Lower leg skin (tissue), 3 donors: ENCODE measurements at regions not wholly inside any gene's neighbourhood (a gene's known extent, or its start where the extent isn't known, plus 50 kb on each side); places are given as distances from the start of the nearest gene placed in this dataset.

Experiments
- POLR2A ChIP-seq, 2 donors: fragments of 450-650 bp; IDR thresholded peaks; one replicate each; pipeline ENCODE4 v1.6.1; 2016 to 2017; ENCODE audit warnings: antibody characterized with exemption in 2 of 2, mild to moderate bottlenecking in 1 of 2, moderate library complexity in 1 of 2
- TF ChIP-seq, protein P1 (sequence below), 3 donors: fragments of 450-650 bp; IDR thresholded peaks; one replicate each; pipeline ENCODE4 v1.5.1; 2016; ENCODE audit warnings: antibody characterized with exemption in 3 of 3, mild to moderate bottlenecking in 3 of 3, moderate library complexity in 2 of 3

DNA sequence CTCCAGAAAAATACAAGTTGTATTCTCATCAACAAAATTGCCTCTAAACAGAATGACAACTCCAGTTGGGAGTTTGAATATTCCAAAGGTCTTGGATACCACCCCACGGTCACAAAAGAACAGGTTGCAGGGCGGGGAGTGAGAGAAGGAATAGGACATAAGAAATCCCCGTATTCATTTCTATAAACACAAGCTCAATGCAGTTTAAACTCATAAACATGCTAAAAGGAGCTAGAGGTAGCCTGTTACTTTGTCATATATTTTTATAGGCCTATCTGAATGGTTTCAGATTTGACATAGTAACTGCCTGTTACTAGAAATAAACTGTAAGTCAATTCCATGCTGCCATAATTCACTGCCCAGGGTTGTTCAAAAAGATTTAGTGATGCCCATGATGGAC is 567.5 kb downstream of the BCL11A start:
- no peak for TF ChIP-seq POLR2A (IDR thresholded peaks at IDR 0.05)
- TF ChIP-seq, protein P1, sequence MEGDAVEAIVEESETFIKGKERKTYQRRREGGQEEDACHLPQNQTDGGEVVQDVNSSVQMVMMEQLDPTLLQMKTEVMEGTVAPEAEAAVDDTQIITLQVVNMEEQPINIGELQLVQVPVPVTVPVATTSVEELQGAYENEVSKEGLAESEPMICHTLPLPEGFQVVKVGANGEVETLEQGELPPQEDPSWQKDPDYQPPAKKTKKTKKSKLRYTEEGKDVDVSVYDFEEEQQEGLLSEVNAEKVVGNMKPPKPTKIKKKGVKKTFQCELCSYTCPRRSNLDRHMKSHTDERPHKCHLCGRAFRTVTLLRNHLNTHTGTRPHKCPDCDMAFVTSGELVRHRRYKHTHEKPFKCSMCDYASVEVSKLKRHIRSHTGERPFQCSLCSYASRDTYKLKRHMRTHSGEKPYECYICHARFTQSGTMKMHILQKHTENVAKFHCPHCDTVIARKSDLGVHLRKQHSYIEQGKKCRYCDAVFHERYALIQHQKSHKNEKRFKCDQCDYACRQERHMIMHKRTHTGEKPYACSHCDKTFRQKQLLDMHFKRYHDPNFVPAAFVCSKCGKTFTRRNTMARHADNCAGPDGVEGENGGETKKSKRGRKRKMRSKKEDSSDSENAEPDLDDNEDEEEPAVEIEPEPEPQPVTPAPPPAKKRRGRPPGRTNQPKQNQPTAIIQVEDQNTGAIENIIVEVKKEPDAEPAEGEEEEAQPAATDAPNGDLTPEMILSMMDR (IDR thresholded peaks at IDR 0.05), result no peak
